GM21381 (cell line): ENCODE measurements at regions not wholly inside any gene's neighbourhood (a gene's known extent, or its start where the extent isn't known, plus 50 kb on each side); places are given as distances from the start of the nearest gene placed in this dataset.
"Not testable (repeated sequence)": the region's sequence is repeated elsewhere in the genome, so short reads cannot be mapped to it uniquely, and the experiment has no call there.

Experiments
- ATAC-seq: cut with Tn5 transposase; IDR thresholded peaks from one replicate; pipeline ENCODE4 v1.9.1; 2021; ENCODE audit warnings: mild to moderate bottlenecking, moderate library complexity; ENCODE audit not compliant: unreplicated experiment

GRCh38 chr4:120211408-120212015, 144.9 kb upstream of the MAD2L1 start:
- ATAC-seq = no peak

- no peak for ATAC-seq
These were observed 143.1 kb upstream of the MAD2L1 start for GRCh38 chr4:120209706-120210105.

GRCh38 chr4:120207021-120207420, 140.4 kb upstream of the MAD2L1 start:
- ATAC-seq = no peak

- ATAC-seq = no peak
These were observed 135.6 kb upstream of the MAD2L1 start for GRCh38 chr4:120202222-120202621.

GRCh38 chr4:120200573-120201110, 134.0 kb upstream of the MAD2L1 start:
- not testable (repeated sequence) for ATAC-seq

GRCh38 chr4:120198411-120198810, 131.8 kb upstream of the MAD2L1 start:
- no peak for ATAC-seq

- ATAC-seq = no peak
These were observed 111.0 kb upstream of the MAD2L1 start for GRCh38 chr4:120177603-120178002.

GRCh38 chr4:120175272-120175671, 108.6 kb upstream of the MAD2L1 start:
- ATAC-seq = no peak

- ATAC-seq = no peak
These were observed 97.2 kb upstream of the MAD2L1 start for GRCh38 chr4:120163895-120164294.

- ATAC-seq = no peak
These were observed 92.3 kb upstream of the MAD2L1 start for GRCh38 chr4:120158841-120159463.

GRCh38 chr4:120158046-120158445, 91.4 kb upstream of the MAD2L1 start:
- no peak for ATAC-seq

- peak; percentile 87 for ATAC-seq
These were observed 89.6 kb upstream of the MAD2L1 start for GRCh38 chr4:120156120-120156718.

- no peak for ATAC-seq
These were observed 88.6 kb upstream of the MAD2L1 start for GRCh38 chr4:120155287-120155686.

- no peak for ATAC-seq
These were observed 78.0 kb upstream of the MAD2L1 start for GRCh38 chr4:120144634-120145033.

GRCh38 chr4:120144041-120144440, 77.4 kb upstream of the MAD2L1 start:
- no peak for ATAC-seq

GRCh38 chr4:120139392-120139791, 72.7 kb upstream of the MAD2L1 start:
- ATAC-seq = no peak

GRCh38 chr4:120132935-120133334, 66.3 kb upstream of the MAD2L1 start:
- no peak for ATAC-seq

GRCh38 chr4:120130786-120131185, 64.1 kb upstream of the MAD2L1 start:
- ATAC-seq = no peak
